Stimulated activated CD4-positive, alpha-beta T cell treated with anti-CD3 and anti-CD28 coated beads, Interleukin-15, amount 100 ng/mL, for 1 hour (primary cell): ENCODE measurements at regions not wholly inside any gene's neighbourhood (a gene's known extent, or its start where the extent isn't known, plus 50 kb on each side); places are given as distances from the start of the nearest gene placed in this dataset.

Experiments used
- DNase-seq, 2 donors: peaks; one replicate each; pipeline ENCODE4 v3.0.0-alpha.2; 2020; ENCODE audit warnings: low read depth in 1 of 2, low spot score in 1 of 2

DNA sequence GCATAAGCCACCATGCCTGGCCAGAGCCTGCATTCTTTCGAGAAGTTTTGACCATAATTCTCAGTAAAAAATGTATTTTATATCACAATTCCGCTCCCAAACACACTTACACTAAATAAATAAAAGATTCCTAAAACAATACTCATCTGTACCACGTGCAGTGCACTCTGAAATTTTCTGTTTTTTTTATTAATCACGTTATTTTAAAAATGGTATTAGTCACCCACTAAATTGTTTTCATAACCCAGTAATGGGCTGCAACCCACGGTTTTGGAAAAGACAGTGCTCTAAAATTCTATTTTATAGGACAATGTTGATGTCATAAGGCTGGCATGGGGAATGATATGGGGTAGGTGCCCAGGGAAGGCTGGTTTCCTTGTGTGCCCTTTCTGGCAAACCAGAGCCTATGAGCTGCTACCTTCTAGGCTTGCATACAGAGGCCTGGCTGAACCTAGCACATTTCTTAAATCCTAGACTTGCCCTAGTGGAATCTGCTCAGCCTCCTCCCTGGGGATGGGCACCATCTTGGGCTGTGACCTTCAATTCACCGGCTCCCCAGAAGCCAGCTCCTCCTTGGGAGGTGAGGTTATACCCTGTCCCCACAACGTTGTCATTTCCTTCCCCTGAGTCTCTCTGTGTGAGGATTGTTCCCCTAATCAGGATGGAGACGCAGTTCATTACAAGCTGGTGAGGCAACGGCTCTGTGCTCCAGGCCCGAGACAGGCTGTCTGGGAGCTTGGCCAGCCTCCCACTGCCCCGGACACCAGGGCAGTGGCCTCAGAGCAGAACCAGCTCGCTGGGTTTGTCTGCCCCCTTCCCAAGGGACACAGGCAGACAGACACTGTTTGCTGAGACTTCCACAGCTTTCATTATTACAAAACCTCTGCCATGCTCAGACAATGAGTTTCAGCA is 116.5 kb upstream of the NAV2 start:
- no peak for DNase-seq

DNA sequence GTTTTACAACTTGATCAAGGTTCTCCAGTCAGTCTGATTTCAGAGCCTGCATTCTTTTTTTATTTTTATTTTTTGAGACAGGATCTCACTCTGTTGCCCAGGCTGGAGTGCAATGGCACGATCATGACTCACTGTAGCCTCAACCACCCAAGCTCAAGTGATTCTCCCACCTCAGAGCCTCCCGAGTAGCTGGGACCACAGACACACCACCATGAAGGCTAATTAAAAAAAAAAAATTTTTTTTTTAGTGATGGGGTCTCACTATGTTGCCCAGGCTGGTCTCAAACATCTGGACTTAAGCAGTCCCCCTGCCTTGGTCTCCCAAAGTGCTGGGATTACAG is 117.2 kb upstream of the NAV2 start:
- DNase-seq, result no peak

DNA sequence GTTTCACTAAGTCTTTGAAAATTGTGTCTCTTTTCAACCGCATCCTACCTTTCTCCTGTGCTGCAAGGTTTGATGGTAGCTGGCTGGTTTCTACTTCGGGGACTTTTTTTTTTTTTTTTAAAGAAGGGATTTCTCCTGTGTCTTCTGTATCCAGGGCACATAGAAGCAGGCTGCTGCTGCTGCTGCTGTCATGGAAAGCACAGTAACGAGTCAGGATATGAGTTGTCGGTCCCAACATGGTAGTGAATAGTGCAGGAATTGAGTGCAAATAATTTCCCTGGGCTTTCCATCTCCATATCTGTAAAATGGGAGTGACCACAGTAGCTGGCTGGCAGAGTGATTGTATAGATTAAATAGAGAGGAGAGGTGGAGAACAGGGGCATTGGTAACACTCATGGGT is 118.3 kb upstream of the NAV2 start:
- no peak for DNase-seq

DNA sequence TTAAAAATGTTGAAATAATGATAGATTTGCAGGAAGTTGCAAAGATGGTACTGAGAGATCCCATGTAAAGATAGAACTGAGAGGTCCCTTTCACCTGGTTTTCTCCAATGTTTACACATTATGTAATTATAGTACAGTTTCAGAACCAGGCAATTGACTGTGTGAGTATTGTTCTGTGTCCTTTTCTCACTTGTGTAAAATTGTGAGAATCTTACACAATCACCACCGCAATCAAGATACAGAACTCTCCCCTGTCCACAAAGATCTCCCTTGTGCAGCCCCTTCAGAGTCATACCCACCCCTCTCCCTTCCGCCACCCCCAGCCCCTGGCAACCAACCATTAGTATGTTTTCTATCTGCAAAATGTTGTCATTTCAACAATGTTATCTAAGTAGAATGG is 119.8 kb upstream of the NAV2 start:
- no peak for DNase-seq

DNA sequence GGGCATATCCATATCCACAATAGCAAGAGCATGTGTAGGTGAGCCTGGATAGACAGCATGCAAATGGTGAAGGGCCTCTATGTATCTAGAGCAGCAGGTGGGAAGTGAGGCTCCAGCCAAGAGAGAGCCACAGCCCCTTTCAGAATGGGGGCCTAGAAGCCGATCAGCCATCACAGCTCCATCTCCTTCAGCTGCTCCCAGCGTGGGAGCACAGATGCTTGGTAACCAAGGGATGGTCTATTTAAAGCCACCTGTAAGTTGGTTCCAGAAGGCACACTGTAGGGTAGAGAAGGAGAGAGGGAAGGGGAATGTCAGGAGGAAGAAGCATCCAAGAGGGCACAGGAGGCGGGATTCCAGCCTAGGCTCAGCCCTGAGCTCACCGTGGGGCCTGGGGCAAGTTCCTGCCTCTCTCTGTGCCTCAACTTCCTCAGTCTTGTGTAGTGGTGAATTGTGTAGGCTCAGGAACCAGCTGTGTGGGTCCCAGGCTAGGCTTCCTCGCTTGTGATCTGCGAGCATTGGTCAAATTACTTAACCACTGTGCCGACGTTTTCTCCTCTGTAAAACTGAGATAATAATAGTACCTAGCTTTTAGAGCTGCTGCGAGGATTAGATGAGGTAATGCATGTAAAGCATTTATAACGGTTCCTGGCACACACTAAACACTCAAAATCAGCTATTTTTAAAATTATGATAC is 122.9 kb upstream of the NAV2 start:
- no peak for DNase-seq

DNA sequence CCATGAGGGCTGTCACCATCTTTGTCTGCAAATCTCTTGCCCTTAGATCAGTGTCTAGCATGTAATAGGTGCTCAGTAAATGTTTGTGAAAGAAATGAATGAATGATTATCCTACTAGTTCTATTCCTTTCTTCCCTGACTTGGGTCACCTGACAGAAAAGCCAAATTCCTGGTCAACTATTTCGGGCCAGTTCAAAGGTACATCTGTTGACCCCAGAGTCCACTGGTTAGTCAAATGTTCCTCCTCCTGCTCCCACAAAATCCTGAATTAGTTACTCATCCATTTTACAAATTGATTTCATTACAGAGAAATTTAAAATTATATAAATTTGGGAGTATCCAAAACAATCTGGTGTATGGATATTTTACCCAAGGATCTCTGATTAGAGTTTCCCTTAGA is 124.7 kb upstream of the NAV2 start:
- no peak for DNase-seq

DNA sequence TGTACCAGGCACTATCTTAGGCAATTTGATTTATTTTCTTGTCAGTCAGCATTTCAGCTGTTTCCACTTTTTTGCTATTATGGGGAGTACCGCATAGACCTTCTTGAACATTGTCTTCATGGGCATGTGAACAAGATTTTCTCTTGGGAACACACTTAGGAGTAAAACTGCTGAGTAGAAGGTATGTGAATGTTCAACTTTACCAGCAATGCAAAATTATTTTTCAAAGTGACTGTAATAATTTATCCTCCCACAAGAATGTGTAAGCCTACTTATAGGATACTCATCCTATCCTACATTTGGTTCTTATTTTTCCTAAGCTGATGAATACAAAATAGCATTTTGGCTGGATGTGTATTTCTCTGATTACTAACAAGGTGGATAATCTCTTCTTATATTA is 132.0 kb upstream of the NAV2 start:
- DNase-seq, result no peak

DNA sequence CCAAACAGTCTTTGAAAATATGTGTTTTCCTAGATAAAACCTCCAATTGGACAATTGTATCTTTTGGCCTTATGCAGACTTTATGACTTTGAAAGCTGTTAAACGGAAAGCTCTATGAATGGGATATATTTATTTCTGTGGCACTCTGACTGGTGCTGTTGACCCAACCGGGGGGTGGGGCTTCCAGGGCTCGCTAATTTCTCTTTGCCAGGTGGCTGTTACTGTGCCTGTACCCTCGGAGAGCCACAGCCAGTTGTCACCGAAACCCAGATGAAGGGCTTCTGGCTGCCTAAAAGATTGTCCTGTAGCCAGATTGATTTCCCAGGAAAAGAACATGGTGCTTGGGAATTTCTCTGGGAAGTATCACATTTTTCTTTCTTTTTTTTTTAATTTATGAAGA is 132.7 kb upstream of the NAV2 start:
- DNase-seq, result no peak

DNA sequence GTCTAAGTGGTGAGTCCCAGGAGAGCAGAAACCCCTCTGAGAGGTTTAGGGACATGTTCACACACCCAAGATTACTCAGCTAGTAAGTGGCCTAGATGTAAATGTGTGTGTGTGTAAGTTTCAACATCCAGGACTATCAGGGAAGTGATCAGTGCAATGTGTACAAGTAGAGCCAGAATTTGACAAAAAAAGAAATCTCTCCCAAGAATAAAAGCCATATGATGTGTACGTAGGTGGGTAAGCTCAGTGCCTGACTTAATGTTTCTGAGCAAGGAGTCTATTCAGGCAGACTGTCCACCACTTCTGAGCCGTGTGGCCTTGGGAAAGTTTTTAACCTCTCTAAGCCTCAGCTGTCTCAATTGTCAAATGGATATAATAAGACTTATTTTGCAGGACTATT is 133.8 kb upstream of the NAV2 start:
- DNase-seq, result no peak

DNA sequence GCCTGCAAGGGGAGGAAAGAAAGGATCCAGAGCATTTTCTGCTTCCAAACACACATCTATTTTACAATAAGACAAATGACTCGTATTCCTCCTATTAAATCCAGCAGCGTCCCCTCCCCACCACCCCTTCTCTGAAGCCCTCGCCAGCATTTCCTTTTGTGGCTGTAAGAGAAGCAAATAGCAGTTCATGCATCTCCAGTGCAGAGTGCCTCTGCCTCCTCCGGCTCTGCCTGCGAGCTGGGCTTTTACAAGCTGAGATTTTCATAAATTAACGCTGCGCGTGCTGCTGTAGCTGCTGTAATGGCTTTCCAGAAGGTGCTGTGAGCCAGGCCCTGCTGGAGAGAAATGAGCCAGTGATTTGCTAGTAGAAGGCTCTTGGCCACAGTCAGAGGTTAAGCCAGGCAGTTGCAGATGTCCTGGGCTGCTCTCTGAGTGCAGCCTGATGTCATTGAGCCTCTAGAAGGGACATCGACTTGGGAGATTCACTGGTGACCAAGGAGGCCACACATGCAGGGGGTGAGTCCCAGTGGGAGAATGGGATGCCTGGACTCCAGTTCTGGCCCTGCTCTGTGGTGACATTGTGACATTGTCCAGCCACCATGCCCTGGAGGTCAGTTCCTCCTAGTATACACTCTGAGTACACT is 134.5 kb upstream of the NAV2 start:
- DNase-seq, result no peak

DNA sequence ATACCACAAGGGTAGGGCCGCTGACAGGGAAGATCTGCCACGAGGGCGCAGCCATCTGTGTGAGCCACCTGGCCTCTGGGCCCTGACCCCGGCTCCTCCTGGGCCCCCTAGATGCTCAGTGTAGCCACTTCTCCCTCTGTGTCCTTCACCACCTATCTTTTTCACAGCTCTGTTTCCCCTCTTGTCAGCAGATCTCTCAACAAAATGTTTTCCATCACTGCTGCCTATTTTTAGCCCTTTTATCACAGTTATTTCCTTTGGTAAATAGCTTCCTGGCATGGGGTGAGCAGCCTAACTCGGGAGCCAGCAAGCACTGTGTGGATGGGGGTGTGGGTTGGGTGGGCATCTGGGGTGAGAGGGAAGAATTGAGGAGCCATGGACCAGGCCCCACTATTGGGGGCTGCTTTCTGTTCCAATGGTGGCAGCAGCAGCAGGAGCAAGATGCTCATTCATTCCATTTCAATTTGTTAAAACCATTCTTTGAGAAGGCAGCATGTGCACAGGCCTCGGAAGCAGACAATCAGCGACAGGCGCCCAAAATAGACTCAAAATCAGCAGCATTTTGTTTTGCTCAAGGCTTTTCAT is 135.2 kb upstream of the NAV2 start:
- no peak for DNase-seq

DNA sequence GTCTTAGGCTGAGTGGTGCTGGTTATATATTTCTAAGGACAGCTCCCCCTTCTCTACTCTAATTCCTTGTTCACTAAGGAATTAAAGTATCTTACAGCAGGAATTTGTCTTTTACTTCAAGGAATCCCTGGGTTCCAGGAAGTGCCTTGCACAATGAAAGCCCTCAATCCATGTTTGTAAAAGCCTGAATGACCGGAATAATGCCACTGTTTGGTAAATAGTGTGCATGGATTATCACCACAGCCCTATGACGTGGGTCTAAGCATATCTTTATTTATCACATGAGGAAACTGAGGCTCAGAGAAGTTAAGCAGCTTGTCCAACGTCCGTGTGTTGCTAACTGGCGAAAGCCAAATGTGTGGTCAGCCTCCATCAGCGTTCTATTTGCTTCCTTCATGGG is 135.7 kb upstream of the NAV2 start:
- DNase-seq, result no peak

DNA sequence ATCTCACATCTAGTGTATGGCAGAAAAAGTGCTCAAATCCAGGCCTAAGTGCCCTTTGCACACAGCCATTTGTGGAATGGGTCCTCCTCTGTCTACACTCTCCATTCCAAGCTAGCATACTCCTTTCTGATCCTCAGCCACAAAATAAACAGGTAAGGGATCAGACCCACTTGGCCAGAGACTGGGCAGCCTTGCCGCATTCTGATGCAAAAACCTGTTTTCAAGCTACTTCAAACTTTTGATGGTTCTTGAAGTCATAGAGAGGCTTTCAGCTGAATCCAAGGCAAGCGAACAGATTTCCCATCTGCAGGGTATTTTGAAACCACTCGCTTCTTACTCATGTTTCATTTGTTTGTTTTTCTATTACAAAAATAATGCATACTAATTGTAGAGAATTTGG is 136.6 kb upstream of the NAV2 start:
- DNase-seq, result no peak

DNA sequence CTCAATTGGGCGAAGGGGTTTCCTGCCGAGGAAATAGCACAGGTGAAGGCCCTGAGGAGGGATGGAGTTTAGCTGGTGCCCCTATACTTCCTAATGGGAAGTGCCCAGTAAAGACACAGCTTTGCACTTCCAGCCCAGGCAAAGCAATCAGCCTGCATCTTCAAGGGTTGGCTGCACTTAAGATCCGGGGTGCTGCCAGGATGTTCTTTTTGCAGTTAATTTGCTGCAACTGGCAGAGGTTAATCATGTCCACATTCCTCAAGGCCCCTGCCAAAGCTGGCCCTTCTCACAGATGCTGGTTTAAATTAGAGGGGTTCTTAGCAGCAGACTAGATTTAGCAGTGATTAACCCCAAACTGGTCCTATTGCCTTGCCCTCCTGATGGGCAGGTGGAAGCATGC is 137.7 kb upstream of the NAV2 start:
- DNase-seq, result no peak

DNA sequence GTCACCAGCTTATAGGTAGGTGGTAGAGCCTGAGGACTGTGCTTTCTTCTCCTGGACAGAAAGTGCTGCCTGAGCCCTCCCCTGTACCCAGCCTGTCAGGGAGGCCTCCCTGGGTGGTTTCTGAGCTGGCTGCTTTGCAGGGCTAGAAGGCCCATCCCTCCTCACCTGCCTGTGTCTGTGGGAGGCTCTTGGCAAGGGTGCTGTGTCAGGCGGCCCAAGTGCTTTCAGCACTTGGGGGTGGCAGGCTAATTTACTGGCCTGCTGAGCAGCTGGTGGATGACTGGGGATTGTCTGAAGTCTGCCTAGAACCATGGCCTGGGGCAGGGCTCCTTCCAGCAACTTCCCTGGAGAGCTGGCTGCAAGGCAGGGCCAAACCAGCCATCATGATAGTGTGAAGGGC is 139.0 kb upstream of the NAV2 start:
- no peak for DNase-seq

DNA sequence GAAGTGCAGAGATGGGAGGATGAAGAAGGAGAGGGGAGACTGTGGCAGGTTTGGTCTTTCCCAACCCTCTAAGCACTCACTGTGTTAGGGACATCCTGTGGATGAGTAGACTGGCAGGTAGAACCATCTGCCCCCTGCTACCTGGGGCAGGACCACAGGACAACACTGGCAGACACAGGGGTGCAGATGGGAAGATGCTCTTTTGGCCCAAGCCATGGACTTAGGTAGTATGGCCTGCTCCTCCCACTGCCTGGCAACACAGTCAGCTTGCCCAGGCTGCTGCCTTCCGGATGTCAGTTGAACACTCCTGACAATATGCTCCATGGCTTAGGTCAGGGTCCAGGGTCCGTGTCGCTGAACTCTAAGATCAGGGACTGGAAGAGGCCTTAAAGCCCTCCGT is 140.7 kb upstream of the NAV2 start:
- DNase-seq, result no peak

DNA sequence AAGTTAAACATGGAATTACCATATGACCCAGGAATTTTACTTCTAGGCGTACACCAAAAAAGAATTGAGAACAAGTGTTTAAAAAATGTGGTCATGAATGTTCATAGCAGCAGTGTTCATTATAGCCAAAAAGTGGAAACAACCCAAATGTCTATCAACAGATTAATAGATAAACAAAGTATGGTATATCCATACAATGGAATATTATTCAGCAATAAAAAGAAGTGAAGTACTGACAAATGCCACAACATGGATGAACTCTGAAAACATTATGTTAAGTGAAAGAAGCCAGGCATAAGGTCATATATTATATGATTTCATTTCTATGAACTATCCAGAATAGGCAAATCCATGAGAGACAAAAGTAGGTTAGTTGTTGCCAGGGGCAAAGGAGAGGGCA is 141.7 kb upstream of the NAV2 start:
- no peak for DNase-seq

DNA sequence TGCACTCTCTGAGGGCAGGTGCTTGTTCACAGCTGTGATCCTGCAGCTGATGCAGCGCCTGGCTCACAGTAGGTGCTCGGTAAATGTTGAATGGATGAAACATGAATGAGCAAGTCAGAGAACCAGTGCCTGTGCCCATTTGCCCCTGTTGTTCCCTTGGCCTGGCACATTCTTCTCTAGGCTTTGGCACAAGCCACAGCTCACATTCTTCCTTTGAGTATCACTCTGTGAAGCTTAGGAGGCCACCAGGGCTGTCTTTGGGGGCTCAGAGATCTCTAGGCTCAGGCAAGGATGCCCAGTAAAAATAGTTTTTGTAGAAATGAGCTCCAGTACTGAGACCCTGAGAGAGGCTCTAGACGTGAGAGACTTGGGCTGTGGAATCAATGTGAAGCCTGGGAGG is 144.6 kb upstream of the NAV2 start:
- no peak for DNase-seq

DNA sequence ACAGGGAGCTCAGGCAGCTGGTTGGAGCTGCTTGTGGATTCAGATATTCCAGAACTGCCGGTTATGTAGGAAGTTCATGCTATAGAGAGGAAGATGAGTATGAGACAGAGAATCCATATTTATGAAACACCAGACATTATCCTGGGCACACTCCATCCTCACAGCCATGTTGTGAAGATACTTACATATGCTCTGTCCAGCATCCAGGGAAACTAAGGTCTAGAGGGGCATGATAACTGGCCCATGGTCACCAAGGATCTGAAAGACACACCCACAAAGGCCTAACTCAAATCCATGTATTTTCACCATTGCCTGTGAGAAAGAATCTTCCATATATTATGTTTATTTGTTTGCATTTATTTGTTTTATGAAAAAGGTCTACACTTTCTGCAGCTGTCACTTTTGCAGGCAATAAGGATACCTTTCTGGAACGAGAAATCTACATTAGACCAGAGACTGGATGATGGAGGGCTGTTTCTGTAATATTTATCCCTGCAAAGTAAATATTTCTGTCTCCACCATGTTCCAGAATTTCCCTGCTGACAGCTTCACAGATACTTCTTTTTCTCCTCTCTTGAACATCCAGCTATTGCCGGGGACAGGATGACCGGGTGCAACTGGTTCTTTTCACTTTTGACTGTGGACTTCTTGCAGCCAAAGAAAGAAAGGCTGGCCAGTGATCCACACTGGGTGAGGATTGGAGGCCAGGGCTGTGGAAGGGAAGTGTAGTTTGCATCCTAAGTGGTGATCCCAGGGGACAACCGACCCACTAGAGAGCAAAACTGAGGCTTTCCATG is 145.9 kb upstream of the NAV2 start:
- DNase-seq, result no peak

DNA sequence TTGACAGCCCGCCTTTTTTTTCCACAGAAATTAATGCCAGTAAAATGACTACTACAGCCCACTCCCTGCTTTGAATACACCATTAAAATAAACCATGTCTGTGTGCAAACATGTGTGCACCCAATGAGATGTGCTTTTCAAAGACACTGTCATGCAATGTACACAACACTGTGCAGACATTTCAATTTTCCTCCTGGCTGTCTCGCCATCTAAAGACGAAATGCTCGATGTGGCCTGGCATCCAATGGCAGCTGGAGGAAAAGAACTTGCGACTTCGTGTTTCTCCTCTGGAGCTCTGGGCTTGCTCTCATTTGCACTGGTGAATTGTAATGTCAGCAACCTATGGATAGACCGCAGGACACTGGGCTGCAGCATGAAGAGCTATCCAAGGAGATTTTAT is 147.0 kb upstream of the NAV2 start:
- DNase-seq, result no peak

DNA sequence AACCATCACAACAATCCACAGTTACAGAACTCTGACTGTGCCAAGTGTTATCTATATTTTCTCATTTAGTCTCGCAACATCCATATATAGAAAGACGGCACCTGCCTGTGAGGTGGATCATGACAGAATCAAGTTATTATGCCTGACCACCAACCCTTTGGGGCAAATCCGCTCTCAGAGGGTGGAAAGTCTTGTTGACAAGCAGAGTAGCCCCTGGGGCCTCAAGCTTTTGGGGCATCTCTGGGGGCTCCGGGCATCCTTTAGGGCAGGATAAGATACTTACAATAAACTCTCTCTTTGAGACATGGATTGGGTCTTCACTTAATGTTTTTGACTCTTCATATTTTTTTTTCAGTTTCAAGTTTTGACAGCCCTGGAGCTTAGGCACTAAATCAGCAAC is 150.5 kb upstream of the NAV2 start:
- no peak for DNase-seq
